ENCODE measurements at regions not wholly inside any gene's neighbourhood (a gene's known extent, or its start where the extent isn't known, plus 50 kb on each side); places are given as distances from the start of the nearest gene placed in this dataset.

DNA sequence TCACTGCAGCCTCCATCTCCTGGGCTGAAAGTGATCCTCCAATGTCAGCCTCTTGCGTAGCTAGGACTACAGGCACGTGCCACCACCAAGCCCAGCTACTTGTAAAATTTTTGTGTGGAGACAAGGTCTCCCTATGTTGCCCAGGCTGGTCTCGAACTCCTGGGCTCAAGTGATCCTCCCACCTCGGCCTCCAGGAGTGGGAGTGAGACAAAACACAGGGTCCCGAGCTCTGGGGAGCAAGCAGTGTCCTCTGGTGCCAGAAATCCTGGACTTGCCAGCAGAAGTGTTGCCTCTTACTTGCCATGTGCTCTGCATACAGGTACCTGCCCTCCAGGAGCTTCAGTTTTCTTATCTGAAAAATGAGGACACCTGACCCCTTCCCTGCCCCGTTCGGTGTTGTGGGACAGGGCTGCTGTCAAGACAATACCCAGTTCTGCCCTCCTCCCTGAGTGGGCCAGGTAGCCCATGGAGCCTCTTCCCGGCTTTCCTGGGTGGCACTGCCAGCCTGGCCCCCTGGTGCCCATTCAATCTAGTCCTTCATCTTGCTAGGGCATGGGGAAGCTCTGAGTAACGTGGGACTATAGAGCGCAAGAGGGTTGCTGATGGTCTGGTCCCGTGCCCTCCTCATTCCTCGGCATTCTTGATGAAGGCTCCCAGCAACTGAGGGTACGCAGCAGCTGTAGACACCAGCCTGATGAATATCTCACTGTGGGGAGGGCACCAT lies 164.6 kb downstream of the GOLGA6L4 start:
- no peak for TF ChIP-seq CTCF (IDR thresholded peaks at IDR 0.05)
- TF ChIP-seq EP300 (IDR thresholded peaks at IDR 0.05): no peak
- TF ChIP-seq POLR2A (IDR thresholded peaks at IDR 0.05): no peak
